WTC11 (cell line): ENCODE measurements at regions not wholly inside any gene's neighbourhood (a gene's known extent, or its start where the extent isn't known, plus 50 kb on each side); places are given as distances from the start of the nearest gene placed in this dataset.

Experiments used
- ATAC-seq: fragments of 200-7000 bp; cut with Tn5 transposase; 2 replicates; pipeline ENCODE4 v1.10.0; 2021; ENCODE audit warnings: mild to moderate bottlenecking, moderate library complexity
- CTCF ChIA-PET: fragments of 300-600 bp; sonication (Branson Sonifier 250); formaldehyde crosslinking; loops from one replicate; lab custom pipeline; 2021; ENCODE audit warnings: antibody characterized with exemption; lab: Charles Lee
- POLR2A ChIA-PET: fragments of 350-600 bp; sonication (Branson Sonifier 250); formaldehyde crosslinking; loops from one replicate; lab custom pipeline; 2021; ENCODE audit warnings: antibody characterized with exemption; lab: Charles Lee
- DNase-seq: peaks from one replicate; pipeline ENCODE4 v3.0.0; 2021; ENCODE audit warnings: low spot score
- H3K27ac Mint-ChIP-seq: 2 replicates; pipeline ENCODE4 v1.8.0; 2021; ENCODE audit warnings: mixed read lengths
- H3K27me3 Mint-ChIP-seq: 2 replicates; pipeline ENCODE4 v1.8.0; 2021; ENCODE audit warnings: low read depth, mild to moderate bottlenecking, moderate library complexity, mixed read lengths
- H3K36me3 Mint-ChIP-seq: 2 replicates; pipeline ENCODE4 v1.8.0; 2021; ENCODE audit warnings: mixed read lengths
- H3K4me1 Mint-ChIP-seq: 2 replicates; pipeline ENCODE4 v1.8.0; 2022; ENCODE audit warnings: mixed read lengths
- H3K4me3 Mint-ChIP-seq: 2 replicates; pipeline ENCODE4 v1.8.0; 2021; ENCODE audit warnings: mild to moderate bottlenecking, moderate library complexity, mixed read lengths
- H3K9me3 Mint-ChIP-seq: 2 replicates; pipeline ENCODE4 v1.8.0; 2021; ENCODE audit warnings: mixed read lengths
- ELF4 ChIP-seq: sonication (generic); formaldehyde crosslinking; IDR thresholded peaks from 2 replicates; pipeline ENCODE4 v1.8.1; 2022; ENCODE audit warnings: low read depth, mild to moderate bottlenecking, moderate library complexity, missing genetic modification reagents
- FOXJ3 ChIP-seq: sonication (generic); formaldehyde crosslinking; IDR thresholded peaks from 2 replicates; pipeline ENCODE4 v1.9.0; 2021; ENCODE audit warnings: missing genetic modification reagents, mild to moderate bottlenecking, borderline replicate concordance
- FOXP1 ChIP-seq: sonication (generic); formaldehyde crosslinking; IDR thresholded peaks from 2 replicates; pipeline ENCODE4 v1.8.0; 2022; ENCODE audit warnings: missing genetic modification reagents, mild to moderate bottlenecking, moderate library complexity, borderline replicate concordance
- GTF2I ChIP-seq: fragments of 250-450 bp; sonication (Bioruptor Pico); conservative IDR thresholded peaks from 2 replicates; pipeline ENCODE4 v1.4.0; 2021; ENCODE audit warnings: mild to moderate bottlenecking
- NR3C1 ChIP-seq: sonication (generic); formaldehyde crosslinking; conservative IDR thresholded peaks from 2 replicates; pipeline ENCODE4 v1.8.1; 2023; ENCODE audit warnings: low read depth, mild to moderate bottlenecking, missing genetic modification reagents
- PRRX2 ChIP-seq: fragments of 250-450 bp; sonication (Bioruptor Pico); IDR thresholded peaks from 2 replicates; pipeline ENCODE4 v1.8.0; 2021; ENCODE audit warnings: mild to moderate bottlenecking
- SMAD3 ChIP-seq: sonication (generic); formaldehyde crosslinking; IDR thresholded peaks from 2 replicates; pipeline ENCODE4 v1.8.0; 2022; ENCODE audit warnings: missing genetic modification reagents, mild to moderate bottlenecking, borderline replicate concordance
- TEAD1 ChIP-seq: sonication (generic); formaldehyde crosslinking; IDR thresholded peaks from 2 replicates; pipeline ENCODE4 v1.8.0; 2022; ENCODE audit warnings: mild to moderate bottlenecking, missing genetic modification reagents
- ZNF219 ChIP-seq: sonication (generic); formaldehyde crosslinking; IDR thresholded peaks from 2 replicates; pipeline ENCODE4 v1.8.0; 2023; ENCODE audit warnings: missing genetic modification reagents, mild to moderate bottlenecking, borderline replicate concordance
- ZNF423 ChIP-seq: fragments of 250-450 bp; sonication (Bioruptor Pico); IDR thresholded peaks from 2 replicates; pipeline ENCODE4 v2.1.2; 2022; ENCODE audit warnings: mild to moderate bottlenecking, moderate library complexity
- ZNF671 ChIP-seq: fragments of 250-450 bp; sonication (Bioruptor Pico); IDR thresholded peaks from 2 replicates; pipeline ENCODE4 v1.8.0; 2021; ENCODE audit warnings: mild to moderate bottlenecking
- TF ChIP-seq, protein P1 (sequence below): sonication (generic); formaldehyde crosslinking; IDR thresholded peaks from 2 replicates; pipeline ENCODE4 v1.8.1; 2023; ENCODE audit warnings: mild to moderate bottlenecking, missing genetic modification reagents, moderate library complexity
- TF ChIP-seq, protein P2 (sequence below): sonication (generic); formaldehyde crosslinking; IDR thresholded peaks from 2 replicates; pipeline ENCODE4 v1.8.1; 2022; ENCODE audit warnings: low read depth, missing genetic modification reagents, borderline replicate concordance
- TF ChIP-seq, protein P3 (sequence below): sonication (generic); formaldehyde crosslinking; IDR thresholded peaks from 2 replicates; pipeline ENCODE4 v1.8.1; 2022; ENCODE audit warnings: low read depth, mild to moderate bottlenecking, moderate library complexity, missing genetic modification reagents, borderline replicate concordance
- TF ChIP-seq, protein P4 (sequence below): sonication (generic); formaldehyde crosslinking; IDR thresholded peaks from 2 replicates; pipeline ENCODE4 v1.8.1; 2023; ENCODE audit warnings: mild to moderate bottlenecking, missing genetic modification reagents, moderate library complexity
- TF ChIP-seq, protein P5 (sequence below): sonication (generic); formaldehyde crosslinking; IDR thresholded peaks from 2 replicates; pipeline ENCODE4 v1.8.0; 2023; ENCODE audit warnings: mild to moderate bottlenecking, missing genetic modification reagents
- TF ChIP-seq, protein P6 (sequence below): fragments of 250-450 bp; sonication (Bioruptor Pico); IDR thresholded peaks from 2 replicates; pipeline ENCODE4 v2.1.2; 2022; ENCODE audit warnings: mild to moderate bottlenecking, moderate library complexity
- TF ChIP-seq, protein P7 (sequence below): sonication (generic); formaldehyde crosslinking; IDR thresholded peaks from 2 replicates; pipeline ENCODE4 v1.8.0; 2022; ENCODE audit warnings: mild to moderate bottlenecking, missing genetic modification reagents
- TF ChIP-seq, protein P8 (sequence below): fragments of 250-450 bp; sonication (Bioruptor Pico); IDR thresholded peaks from 2 replicates; pipeline ENCODE4 v1.9.0; 2021; ENCODE audit warnings: mild to moderate bottlenecking
- TF ChIP-seq, protein P9 (sequence below): sonication (generic); formaldehyde crosslinking; IDR thresholded peaks from 2 replicates; pipeline ENCODE4 v1.8.1; 2022; ENCODE audit warnings: mild to moderate bottlenecking, missing genetic modification reagents, moderate library complexity, borderline replicate concordance
- TF ChIP-seq, protein P10 (sequence below): sonication (generic); formaldehyde crosslinking; IDR thresholded peaks from 2 replicates; pipeline ENCODE4 v1.8.0; 2022; ENCODE audit warnings: mild to moderate bottlenecking, missing genetic modification reagents

DNA sequence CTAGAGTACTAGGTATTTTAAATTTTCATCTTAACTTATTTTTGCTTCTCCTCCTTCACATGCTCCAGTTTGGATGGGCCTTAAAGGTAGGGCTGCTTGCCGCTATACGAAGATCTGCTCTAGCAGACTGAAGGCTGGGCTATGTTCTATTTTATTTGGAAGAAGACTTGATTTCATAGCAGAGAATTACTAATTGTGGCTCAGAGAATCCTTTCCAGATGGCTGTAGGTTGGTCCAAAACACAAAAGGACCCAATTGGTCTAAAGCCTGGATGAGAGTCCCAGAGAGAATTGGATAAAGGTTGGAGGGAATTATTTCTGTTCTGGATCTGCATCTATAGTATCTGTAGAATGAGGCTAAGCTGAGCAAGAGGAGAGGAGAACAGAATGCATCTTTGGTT is 719.4 kb upstream of the PTBP2 start (continued):
- TF ChIP-seq, protein P1, sequence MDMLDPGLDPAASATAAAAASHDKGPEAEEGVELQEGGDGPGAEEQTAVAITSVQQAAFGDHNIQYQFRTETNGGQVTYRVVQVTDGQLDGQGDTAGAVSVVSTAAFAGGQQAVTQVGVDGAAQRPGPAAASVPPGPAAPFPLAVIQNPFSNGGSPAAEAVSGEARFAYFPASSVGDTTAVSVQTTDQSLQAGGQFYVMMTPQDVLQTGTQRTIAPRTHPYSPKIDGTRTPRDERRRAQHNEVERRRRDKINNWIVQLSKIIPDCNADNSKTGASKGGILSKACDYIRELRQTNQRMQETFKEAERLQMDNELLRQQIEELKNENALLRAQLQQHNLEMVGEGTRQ: no peak
- TF ChIP-seq, protein P2, sequence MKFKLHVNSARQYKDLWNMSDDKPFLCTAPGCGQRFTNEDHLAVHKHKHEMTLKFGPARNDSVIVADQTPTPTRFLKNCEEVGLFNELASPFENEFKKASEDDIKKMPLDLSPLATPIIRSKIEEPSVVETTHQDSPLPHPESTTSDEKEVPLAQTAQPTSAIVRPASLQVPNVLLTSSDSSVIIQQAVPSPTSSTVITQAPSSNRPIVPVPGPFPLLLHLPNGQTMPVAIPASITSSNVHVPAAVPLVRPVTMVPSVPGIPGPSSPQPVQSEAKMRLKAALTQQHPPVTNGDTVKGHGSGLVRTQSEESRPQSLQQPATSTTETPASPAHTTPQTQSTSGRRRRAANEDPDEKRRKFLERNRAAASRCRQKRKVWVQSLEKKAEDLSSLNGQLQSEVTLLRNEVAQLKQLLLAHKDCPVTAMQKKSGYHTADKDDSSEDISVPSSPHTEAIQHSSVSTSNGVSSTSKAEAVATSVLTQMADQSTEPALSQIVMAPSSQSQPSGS (CRISPR knock-in tag): no peak

DNA sequence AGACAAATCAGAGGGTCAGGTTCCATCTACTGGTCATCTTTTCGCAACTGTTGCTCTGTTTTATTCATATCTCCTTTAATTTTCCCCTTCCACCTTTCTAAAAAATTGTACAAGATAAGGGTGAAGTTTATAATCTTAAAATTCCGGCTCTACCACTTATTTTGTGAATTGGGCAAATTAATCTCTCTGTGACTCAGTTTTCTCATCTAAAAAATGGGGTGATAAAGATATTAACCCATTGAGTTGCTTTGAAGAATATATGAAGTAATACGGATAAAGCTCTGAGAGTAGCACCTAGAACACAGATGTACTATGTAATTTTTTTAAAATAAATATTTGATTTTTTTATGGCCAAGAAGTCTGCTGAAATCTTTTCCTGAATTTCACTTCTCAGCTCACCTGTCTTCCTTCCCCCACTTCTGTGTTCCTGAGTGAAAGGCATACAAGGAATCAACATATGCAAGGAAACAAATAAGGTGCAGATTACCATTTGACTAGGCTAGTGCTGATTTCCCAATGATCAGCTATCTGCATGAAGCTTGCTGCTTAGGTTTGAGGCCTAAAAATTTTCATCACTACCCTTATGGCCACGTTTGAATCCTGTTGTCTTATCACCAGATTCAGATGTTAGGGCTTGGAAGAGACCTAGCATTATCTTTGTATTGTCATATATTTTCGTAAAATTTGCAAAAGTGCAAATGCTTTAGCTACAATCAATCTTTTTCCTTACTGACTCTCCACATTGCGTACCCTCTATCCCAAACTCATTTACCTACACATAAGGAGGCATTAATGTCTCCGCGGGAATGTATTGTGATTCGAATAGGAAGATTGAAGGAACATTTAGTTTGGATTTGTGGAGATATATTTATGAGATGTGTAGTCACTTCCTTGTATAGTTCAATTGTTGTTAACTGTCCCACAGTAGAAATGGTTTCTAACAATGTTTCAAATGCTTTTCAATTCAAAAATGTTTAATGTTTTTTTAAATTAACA is 718.3 kb upstream of the PTBP2 start:
- Mint-ChIP-seq H3K9me3 (peaks cover 41% of the 10 kb centered on the region), H3K4me3 (peak overlapping the region; percentile 50), H3K27me3 (no peaks in the 10 kb centered on the region; the same call in 1 of the 2 replicates), H3K27ac (peak overlapping the region; percentile 93), H3K4me1 (peaks cover 36% of the 10 kb centered on the region), H3K36me3 (peaks cover 36% of the 10 kb centered on the region)
- CTCF ChIA-PET: interaction anchor here (1.0 to 1.1 kb wide), 2 partner anchors 8 to 50 kb away, joined by 3 to 4 read pairs; no protein-coding TSS in a partner anchor
- DNase-seq (no peak), ATAC-seq (peak; percentile 96)
- POLR2A ChIA-PET: no interaction called here
- TF ChIP-seq SMAD3 (no peak), FOXJ3 (no peak), TEAD1 (peak; percentile 69; the same call in 1 of the 2 replicates), NR3C1 (CRISPR knock-in tag) (no peak), FOXP1 (CRISPR knock-in tag) (no peak), ZNF219 (CRISPR knock-in tag) (no peak), PRRX2 (CRISPR knock-in tag) (no peak), ZNF671 (CRISPR knock-in tag) (no peak), ZNF423 (CRISPR knock-in tag) (no peak), GTF2I (CRISPR knock-in tag) (0 out of 2 replicates have a peak, but pooled peaks have one; percentile 34), ELF4 (CRISPR knock-in tag) (no peak)
- TF ChIP-seq, protein P3, sequence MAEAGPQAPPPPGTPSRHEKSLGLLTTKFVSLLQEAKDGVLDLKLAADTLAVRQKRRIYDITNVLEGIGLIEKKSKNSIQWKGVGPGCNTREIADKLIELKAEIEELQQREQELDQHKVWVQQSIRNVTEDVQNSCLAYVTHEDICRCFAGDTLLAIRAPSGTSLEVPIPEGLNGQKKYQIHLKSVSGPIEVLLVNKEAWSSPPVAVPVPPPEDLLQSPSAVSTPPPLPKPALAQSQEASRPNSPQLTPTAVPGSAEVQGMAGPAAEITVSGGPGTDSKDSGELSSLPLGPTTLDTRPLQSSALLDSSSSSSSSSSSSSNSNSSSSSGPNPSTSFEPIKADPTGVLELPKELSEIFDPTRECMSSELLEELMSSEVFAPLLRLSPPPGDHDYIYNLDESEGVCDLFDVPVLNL (CRISPR knock-in tag): no peak
- TF ChIP-seq, protein P4, sequence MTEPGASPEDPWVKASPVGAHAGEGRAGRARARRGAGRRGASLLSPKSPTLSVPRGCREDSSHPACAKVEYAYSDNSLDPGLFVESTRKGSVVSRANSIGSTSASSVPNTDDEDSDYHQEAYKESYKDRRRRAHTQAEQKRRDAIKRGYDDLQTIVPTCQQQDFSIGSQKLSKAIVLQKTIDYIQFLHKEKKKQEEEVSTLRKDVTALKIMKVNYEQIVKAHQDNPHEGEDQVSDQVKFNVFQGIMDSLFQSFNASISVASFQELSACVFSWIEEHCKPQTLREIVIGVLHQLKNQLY: no peak
- TF ChIP-seq, protein P5, sequence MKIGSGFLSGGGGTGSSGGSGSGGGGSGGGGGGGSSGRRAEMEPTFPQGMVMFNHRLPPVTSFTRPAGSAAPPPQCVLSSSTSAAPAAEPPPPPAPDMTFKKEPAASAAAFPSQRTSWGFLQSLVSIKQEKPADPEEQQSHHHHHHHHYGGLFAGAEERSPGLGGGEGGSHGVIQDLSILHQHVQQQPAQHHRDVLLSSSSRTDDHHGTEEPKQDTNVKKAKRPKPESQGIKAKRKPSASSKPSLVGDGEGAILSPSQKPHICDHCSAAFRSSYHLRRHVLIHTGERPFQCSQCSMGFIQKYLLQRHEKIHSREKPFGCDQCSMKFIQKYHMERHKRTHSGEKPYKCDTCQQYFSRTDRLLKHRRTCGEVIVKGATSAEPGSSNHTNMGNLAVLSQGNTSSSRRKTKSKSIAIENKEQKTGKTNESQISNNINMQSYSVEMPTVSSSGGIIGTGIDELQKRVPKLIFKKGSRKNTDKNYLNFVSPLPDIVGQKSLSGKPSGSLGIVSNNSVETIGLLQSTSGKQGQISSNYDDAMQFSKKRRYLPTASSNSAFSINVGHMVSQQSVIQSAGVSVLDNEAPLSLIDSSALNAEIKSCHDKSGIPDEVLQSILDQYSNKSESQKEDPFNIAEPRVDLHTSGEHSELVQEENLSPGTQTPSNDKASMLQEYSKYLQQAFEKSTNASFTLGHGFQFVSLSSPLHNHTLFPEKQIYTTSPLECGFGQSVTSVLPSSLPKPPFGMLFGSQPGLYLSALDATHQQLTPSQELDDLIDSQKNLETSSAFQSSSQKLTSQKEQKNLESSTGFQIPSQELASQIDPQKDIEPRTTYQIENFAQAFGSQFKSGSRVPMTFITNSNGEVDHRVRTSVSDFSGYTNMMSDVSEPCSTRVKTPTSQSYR (CRISPR knock-in tag): 0 out of 2 replicates have a peak, but pooled peaks have one; percentile 21
- TF ChIP-seq, protein P6, sequence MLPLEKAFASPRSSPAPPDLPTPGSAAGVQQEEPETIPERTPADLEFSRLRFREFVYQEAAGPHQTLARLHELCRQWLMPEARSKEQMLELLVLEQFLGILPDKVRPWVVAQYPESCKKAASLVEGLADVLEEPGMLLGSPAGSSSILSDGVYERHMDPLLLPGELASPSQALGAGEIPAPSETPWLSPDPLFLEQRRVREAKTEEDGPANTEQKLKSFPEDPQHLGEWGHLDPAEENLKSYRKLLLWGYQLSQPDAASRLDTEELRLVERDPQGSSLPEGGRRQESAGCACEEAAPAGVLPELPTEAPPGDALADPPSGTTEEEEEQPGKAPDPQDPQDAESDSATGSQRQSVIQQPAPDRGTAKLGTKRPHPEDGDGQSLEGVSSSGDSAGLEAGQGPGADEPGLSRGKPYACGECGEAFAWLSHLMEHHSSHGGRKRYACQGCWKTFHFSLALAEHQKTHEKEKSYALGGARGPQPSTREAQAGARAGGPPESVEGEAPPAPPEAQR (CRISPR knock-in tag): no peak
- TF ChIP-seq, protein P7, sequence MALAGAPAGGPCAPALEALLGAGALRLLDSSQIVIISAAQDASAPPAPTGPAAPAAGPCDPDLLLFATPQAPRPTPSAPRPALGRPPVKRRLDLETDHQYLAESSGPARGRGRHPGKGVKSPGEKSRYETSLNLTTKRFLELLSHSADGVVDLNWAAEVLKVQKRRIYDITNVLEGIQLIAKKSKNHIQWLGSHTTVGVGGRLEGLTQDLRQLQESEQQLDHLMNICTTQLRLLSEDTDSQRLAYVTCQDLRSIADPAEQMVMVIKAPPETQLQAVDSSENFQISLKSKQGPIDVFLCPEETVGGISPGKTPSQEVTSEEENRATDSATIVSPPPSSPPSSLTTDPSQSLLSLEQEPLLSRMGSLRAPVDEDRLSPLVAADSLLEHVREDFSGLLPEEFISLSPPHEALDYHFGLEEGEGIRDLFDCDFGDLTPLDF (CRISPR knock-in tag): no peak
- TF ChIP-seq, protein P8, sequence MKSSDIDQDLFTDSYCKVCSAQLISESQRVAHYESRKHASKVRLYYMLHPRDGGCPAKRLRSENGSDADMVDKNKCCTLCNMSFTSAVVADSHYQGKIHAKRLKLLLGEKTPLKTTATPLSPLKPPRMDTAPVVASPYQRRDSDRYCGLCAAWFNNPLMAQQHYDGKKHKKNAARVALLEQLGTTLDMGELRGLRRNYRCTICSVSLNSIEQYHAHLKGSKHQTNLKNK (CRISPR knock-in tag): peak; percentile 87
- TF ChIP-seq, protein P9, sequence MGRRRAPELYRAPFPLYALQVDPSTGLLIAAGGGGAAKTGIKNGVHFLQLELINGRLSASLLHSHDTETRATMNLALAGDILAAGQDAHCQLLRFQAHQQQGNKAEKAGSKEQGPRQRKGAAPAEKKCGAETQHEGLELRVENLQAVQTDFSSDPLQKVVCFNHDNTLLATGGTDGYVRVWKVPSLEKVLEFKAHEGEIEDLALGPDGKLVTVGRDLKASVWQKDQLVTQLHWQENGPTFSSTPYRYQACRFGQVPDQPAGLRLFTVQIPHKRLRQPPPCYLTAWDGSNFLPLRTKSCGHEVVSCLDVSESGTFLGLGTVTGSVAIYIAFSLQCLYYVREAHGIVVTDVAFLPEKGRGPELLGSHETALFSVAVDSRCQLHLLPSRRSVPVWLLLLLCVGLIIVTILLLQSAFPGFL (CRISPR knock-in tag): no peak
- TF ChIP-seq, protein P10, sequence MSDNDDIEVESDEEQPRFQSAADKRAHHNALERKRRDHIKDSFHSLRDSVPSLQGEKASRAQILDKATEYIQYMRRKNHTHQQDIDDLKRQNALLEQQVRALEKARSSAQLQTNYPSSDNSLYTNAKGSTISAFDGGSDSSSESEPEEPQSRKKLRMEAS (CRISPR knock-in tag): no peak
